GM18870 (cell line): ENCODE measurements at regions not wholly inside any gene's neighbourhood (a gene's known extent, or its start where the extent isn't known, plus 50 kb on each side); places are given as distances from the start of the nearest gene placed in this dataset.

Source experiments
- ATAC-seq: cut with Tn5 transposase; IDR thresholded peaks from one replicate; pipeline ENCODE4 v1.9.1; 2021; ENCODE audit warnings: moderate library complexity; ENCODE audit not compliant: unreplicated experiment

DNA sequence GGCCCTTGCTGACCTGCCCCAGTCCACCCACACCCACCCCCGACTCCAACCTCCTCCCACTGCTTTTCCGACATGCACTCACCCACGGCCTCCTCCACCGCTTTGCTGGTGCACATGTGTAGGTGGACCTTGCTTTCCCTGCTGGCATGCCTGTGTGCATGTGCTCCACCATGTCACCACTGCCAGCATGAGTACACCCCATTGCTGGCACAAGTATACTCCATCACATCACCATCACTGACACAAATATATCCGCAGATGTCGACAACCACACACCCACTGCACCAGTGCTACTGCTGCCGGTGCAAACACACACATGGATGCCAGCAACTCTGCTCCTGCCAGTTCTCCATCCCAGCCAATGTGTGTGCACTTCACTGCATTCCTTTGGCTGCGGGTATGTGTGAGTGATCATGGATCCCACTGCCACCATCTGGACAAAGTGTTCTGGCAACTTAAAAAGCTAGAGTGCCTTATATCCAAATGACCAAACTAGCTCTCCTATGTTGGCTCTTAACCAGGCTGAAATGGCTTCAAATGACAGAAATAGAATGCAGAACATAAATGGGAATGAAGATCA is 1072.3 kb downstream of the RAPGEF2 start:
- no peak for ATAC-seq

DNA sequence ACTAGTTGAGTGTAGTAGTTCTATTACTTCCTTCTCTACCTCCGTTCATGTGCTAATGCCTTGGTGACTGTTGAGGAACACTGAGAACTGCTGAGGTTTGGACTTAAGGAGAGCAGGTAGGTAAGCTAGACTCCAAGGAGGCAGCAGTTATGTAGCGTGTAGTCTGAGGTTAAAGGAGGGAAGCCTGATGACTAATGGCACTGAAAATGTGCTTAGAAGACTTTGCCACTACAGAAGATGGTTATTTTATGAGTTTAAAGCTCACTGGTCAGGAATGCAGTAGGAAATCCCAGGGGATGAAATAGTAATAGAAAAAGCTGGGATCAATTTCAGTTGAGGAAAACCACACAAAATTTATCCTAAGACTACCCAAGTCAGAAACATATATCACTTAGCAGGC is 1077.3 kb downstream of the RAPGEF2 start:
- ATAC-seq, result no peak

- no peak for ATAC-seq
Measured at GRCh38 chr4:160182727-160183126, 1079.8 kb downstream of the RAPGEF2 start.

DNA sequence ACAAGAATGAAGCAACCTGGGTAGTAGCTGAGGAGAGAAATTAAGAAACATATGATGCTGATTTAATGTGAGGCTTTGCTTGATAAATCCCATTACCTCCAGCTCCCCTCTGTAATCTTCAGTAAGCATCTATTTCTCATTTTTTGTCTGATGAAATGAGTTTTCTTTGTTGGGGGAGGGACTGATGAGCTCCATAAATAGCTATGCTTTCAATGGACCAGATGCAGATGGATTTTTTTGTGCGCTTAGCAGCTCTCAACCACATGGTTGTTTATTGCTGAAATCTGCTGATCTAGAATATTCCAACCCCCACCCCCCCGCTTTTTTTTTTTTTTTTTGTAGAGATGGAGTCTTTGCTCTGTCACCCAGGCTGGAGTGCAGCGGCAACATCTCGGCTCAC is 1082.0 kb downstream of the RAPGEF2 start:
- no peak for ATAC-seq

DNA sequence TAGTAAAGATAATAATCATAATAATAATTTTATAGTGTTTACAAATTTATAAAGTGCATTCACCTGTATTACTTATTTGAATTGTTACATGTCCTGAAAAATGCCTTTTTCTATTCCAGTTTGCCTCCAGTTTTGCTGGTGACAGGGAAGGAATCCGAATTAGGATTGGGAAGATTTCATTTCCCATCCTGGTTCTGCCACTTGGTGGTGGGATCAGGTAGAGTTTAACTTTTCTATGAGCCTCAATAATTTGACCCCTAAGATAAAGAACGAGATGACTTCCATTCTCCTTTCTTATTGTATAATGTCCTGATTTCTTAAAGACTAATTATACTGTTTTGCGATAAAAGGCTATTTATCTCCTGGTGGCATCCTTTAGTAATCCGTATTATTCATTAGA is 1090.9 kb downstream of the RAPGEF2 start:
- ATAC-seq, result no peak

DNA sequence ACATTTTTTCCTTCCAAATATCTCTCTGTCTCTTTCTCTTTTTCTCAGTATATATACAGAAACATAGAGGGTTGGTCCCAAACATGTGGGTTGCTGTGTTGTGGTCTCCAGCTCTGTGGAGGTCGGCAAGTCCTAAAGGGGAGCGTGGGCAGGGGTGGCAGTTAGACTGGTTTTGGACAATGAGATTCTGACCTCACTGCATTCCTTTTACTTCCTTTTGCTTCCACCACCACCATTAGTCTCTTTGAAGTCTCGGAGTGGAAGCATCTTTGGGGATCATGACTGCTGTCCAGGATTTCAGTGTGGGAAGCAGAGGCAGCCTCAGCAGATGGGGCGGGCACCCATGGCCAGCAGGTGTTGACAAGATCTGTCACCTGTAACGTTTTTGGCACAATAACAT is 1091.8 kb downstream of the RAPGEF2 start:
- ATAC-seq, result no peak

DNA sequence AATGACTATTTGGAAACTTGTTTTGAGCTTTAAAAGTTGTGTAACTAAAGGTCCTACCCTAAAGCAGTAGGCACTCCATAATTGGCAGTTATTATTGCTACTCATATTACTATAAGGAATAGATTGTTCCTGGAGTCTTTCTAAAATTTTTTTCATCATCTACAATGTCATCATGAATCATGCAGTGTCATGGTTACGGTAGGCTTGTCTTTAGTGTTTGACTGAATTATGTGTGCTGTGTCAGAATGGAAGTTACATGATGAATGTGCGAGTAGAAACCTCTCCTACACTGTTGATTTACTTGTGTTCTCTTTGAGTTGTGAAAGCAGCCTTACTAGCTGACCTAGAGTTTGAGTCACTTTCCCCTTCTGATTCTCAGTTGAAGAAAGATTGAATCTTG is 1099.9 kb downstream of the RAPGEF2 start:
- ATAC-seq, result peak; percentile 90

GRCh38 chr4:160212078-160212477 is 1109.2 kb downstream of the RAPGEF2 start:
- no peak for ATAC-seq

- ATAC-seq, result no peak
Measured at GRCh38 chr4:160213366-160213765, 1110.5 kb downstream of the RAPGEF2 start.

- no peak for ATAC-seq
Measured at GRCh38 chr4:160217352-160217751, 1114.5 kb downstream of the RAPGEF2 start.

DNA sequence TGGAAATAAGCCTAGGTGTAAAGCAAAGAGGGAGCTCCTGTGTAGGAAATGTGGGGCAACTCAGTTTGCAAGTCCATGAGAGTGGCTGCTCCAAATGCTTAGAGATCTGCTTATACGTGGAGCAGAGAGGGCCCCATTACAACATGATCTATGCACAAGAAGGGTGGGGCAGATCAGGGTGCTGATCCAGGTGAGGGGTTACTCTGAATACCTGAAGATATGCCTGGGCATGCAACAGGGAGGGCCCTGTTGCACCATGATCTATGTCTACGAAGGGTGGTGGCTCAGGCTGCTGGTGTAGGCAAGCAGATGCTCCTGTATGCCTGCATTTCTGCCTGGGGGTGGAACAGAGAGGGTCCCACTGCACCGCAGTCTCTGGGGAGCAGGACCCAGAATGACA is 1121.2 kb downstream of the RAPGEF2 start:
- no peak for ATAC-seq

- no peak for ATAC-seq
Measured at GRCh38 chr4:160233141-160233540, 1130.3 kb downstream of the RAPGEF2 start.

GRCh38 chr4:160235285-160235684 is 1132.4 kb downstream of the RAPGEF2 start:
- no peak for ATAC-seq

DNA sequence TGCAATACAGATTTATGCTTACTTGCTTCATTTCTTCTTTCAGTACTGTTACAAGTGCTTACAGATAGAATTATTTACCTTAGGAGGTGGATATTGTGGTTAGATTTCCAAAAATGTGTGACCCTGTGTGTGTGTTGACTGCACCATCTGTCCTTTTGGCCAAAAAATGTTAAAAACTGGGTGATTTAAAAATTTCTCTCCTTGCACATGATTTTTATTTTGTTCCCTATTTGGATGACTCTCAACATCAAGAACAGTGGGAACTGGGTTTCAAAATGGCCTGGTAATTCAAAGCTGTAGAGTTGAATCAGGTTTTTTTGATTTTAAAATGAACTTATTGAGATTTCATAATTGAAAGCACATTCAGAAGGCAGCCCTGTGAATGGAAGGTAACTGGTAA is 1132.9 kb downstream of the RAPGEF2 start:
- no peak for ATAC-seq

DNA sequence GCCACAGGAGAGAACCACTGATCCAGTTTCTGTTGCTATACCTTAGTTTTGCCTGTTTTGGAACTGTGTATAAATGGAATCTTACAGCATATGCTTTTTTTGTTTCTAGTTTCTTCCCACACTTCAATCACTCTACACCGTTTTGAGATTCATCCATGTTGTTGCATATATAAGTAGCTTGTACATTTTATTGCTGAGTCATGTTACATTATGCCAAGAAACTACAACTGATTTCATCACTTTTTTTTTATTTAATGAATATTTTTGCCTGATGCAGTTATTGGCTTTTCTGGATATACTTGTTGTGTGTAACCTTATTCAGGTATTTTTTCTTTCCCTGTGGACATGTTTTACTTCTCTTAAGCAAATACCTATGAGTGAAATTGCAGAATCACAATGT is 1135.9 kb downstream of the RAPGEF2 start:
- ATAC-seq, result no peak

- ATAC-seq, result no peak
Measured at GRCh38 chr4:160247091-160247656, 1144.3 kb downstream of the RAPGEF2 start.

DNA sequence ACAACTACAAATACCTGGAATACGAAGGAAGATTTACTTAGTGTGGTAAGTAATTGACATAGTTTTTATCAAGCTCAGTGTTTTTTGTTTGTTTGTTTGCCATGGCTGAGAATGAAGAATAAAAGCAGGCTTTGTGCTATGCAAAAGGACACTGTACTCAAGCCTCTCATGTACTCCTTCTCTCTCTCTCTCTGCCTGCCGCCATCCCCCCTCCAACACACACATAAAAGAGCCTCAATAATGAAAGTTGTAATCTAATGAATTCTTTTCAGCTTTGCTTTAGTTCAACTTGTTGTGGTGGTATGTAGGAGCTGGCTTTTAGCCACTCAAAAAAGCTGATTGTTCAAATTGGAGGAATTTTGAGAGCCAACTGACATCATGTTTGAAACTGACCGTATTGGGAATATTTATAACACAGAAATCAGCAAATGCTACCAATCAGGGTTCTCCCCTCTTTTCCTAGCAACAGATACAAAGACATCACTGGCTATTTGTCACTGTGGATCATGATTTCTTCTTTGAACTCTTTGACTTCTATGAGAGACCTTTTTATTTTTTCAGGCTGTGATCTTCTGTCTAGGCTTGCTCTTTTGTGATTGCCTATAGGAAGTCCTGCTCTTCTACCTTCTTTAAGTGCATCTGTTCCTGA is 1148.8 kb downstream of the RAPGEF2 start:
- no peak for ATAC-seq

DNA sequence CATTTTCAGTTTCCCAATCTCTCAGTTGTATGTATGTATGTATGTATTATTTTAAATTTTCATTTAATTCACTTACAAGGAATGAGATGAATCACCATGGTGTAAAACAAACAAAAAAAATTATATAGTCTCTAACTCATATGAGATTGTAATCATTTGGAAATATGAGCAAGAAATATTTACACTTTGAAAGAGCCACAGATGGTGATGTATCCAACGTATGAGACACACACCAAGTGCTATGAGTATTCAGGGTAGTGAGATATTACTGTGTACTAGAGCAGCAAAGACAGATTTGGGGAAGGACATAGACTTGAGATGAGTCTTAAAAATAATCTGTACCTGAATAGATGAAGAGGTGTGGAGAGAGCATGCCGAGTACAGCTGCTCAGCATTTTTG is 1154.4 kb downstream of the RAPGEF2 start:
- ATAC-seq, result no peak

DNA sequence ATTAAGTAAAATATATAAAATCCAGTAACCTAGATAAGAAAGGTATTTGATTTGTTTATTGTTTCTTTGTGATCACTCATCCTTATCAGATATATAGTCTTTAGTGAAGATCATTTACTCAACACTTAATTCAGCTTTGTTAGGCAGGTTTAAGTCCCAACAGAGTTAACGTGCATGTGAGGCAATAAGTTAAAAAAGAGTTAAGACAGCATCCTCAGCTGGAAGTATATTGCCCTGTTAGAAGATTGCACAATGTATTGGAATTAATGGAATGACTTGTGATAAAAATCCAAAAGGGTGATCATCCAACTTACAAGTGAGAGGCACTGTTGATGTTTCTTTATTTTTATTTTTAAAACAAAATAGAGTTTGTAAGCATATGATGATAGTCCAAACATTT is 1162.1 kb downstream of the RAPGEF2 start:
- ATAC-seq, result no peak

DNA sequence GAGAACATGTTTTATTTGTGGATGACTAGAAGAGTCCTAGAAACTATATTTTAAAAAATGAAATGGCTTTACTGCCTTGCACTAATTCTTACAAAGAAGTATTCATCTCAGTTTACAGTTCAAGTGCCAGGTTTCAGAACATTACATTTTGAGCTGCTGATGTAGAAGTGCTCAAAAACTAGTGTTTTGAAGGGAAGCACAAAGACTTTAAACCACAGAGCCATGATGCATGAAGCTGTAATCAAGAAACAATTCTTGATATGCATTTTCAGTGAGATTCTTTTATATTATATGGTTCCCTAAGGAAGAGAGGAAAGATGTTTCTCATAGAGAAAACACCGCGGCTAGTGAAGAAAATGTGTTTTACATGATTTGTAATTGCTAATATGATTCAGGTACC is 1163.0 kb downstream of the RAPGEF2 start:
- ATAC-seq, result no peak

- no peak for ATAC-seq
Measured at GRCh38 chr4:160276785-160277325, 1174.0 kb downstream of the RAPGEF2 start.

GRCh38 chr4:160283081-160283480 is 1180.2 kb downstream of the RAPGEF2 start:
- no peak for ATAC-seq
